ENCODE measurements at regions not wholly inside any gene's neighbourhood (a gene's known extent, or its start where the extent isn't known, plus 50 kb on each side); places are given as distances from the start of the nearest gene placed in this dataset.

DNA sequence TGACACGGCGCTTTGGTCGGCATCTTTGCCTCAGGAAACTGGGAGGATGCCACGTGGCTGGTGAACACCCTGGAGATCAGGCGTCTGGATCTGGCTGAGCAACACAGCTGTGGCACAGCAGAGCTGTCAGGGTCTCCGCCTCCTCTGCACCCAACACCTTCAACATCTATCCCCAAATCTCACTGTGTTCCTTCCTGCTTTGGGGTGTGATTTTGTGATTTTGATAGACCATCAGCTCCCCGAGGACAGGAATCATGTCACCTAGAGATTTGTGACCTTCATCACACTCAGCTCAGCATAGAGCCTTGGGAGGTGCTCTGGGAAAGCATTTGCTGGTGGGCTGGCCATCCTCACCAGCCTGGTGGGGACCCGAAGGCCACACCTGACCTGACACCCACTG, 203.7 kb upstream of the FOXQ1 start:
- Histone ChIP-seq H3K4me1 (ENCODE audit: insufficient read depth, low read length) (no peaks in the 10 kb centered on the region), H3K27me3 (ENCODE audit: insufficient read depth, low read length) (peaks cover 6% of the 10 kb centered on the region), H2AFZ (ENCODE audit: low read length) (no peak overlapping the region), H4K20me1 (ENCODE audit: insufficient read depth, low read length) (no peaks in the 10 kb centered on the region), H3K9me3 (ENCODE audit: low read depth, low read length) (no peaks in the 10 kb centered on the region), H3K27ac (ENCODE audit: low read depth, low read length) (no peak overlapping the region), H3K4me2 (ENCODE audit: insufficient read depth, low read length) (no peak overlapping the region), H3K36me3 (ENCODE audit: insufficient read depth, low read length) (no peaks in the 10 kb centered on the region), H3K4me3 (ENCODE audit: insufficient read depth, low read length) (no peak overlapping the region), H3K79me2 (ENCODE audit: insufficient read depth, low read length) (no peaks in the 10 kb centered on the region)
- no peak for DNase-seq (ENCODE audit: insufficient read length, low spot score, missing footprints)
- TF ChIP-seq, protein P1, sequence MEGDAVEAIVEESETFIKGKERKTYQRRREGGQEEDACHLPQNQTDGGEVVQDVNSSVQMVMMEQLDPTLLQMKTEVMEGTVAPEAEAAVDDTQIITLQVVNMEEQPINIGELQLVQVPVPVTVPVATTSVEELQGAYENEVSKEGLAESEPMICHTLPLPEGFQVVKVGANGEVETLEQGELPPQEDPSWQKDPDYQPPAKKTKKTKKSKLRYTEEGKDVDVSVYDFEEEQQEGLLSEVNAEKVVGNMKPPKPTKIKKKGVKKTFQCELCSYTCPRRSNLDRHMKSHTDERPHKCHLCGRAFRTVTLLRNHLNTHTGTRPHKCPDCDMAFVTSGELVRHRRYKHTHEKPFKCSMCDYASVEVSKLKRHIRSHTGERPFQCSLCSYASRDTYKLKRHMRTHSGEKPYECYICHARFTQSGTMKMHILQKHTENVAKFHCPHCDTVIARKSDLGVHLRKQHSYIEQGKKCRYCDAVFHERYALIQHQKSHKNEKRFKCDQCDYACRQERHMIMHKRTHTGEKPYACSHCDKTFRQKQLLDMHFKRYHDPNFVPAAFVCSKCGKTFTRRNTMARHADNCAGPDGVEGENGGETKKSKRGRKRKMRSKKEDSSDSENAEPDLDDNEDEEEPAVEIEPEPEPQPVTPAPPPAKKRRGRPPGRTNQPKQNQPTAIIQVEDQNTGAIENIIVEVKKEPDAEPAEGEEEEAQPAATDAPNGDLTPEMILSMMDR (IDR thresholded peaks at IDR 0.05; ENCODE audit: extremely low read depth, low read depth, low read length): no peak

GRCh38 chr6:1107578-1107977, 204.3 kb upstream of the FOXQ1 start:
- TF ChIP-seq, protein P1 (IDR thresholded peaks at IDR 0.05; ENCODE audit: extremely low read depth, low read depth, low read length): no peak
- Histone ChIP-seq H3K4me2 (ENCODE audit: insufficient read depth, low read length) (no peak overlapping the region), H3K9me3 (ENCODE audit: low read depth, low read length) (no peaks in the 10 kb centered on the region), H3K79me2 (ENCODE audit: insufficient read depth, low read length) (no peaks in the 10 kb centered on the region), H3K36me3 (ENCODE audit: insufficient read depth, low read length) (no peaks in the 10 kb centered on the region), H4K20me1 (ENCODE audit: insufficient read depth, low read length) (no peaks in the 10 kb centered on the region), H2AFZ (ENCODE audit: low read length) (no peak overlapping the region), H3K27ac (ENCODE audit: low read depth, low read length) (no peak overlapping the region), H3K4me1 (ENCODE audit: insufficient read depth, low read length) (no peaks in the 10 kb centered on the region), H3K27me3 (ENCODE audit: insufficient read depth, low read length) (peaks cover 6% of the 10 kb centered on the region), H3K4me3 (ENCODE audit: insufficient read depth, low read length) (no peak overlapping the region)
- DNase-seq (ENCODE audit: insufficient read length, low spot score, missing footprints): no peak

GRCh38 chr6:1105833-1106400, 206.0 kb upstream of the FOXQ1 start:
- Histone ChIP-seq H3K4me3 (ENCODE audit: insufficient read depth, low read length) (no peak overlapping the region), H3K27ac (ENCODE audit: low read depth, low read length) (no peak overlapping the region)

DNA sequence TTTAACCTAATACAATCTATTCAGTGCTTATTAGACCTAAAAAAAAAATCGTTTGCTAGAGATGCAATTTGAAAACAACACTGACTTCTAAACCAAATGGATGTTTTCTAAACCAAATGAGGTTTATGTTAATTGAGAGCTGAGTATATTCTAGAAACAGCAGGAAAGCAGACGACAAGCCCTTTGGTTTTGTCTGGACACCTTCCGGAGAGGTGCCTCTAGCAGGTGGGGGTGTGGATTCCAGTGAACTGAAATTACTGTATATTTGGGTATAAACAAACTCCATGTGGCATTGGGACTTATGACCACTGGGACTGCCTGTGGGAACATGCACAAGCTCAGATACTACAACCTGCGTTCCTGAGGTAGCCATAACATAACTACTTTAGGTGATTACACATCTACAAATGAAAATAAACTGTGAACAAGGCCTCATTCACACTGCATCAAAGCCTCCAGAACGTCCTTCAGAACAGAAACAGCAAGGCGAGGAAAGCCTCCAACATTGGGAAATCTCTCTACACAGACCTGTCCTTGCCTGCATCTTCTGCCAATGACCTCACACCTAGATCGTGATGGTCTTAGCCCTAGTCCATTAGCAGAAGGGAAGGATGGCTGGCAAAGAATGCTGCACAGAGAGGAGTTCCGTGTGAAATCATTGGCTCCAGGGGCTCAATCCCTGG, 206.8 kb upstream of the FOXQ1 start:
- no peak overlapping the region for H3K4me3 ChIP-seq (ENCODE audit: insufficient read depth, low read length)
- no peaks in the 10 kb centered on the region for H4K20me1 ChIP-seq (ENCODE audit: insufficient read depth, low read length)
- DNase-seq (ENCODE audit: insufficient read length, low spot score, missing footprints): no peak
- no peak overlapping the region for H2AFZ ChIP-seq (ENCODE audit: low read length)
- H3K9me3 ChIP-seq (ENCODE audit: low read depth, low read length): no peaks in the 10 kb centered on the region
- H3K27ac ChIP-seq (ENCODE audit: low read depth, low read length): no peak overlapping the region
- H3K36me3 ChIP-seq (ENCODE audit: insufficient read depth, low read length): no peaks in the 10 kb centered on the region
- H3K4me2 ChIP-seq (ENCODE audit: insufficient read depth, low read length): no peak overlapping the region
- TF ChIP-seq, protein P1 (IDR thresholded peaks at IDR 0.05; ENCODE audit: extremely low read depth, low read depth, low read length): no peak
- peaks cover 6% of the 10 kb centered on the region for H3K27me3 ChIP-seq (ENCODE audit: insufficient read depth, low read length)
- no peaks in the 10 kb centered on the region for H3K4me1 ChIP-seq (ENCODE audit: insufficient read depth, low read length)
- no peaks in the 10 kb centered on the region for H3K79me2 ChIP-seq (ENCODE audit: insufficient read depth, low read length)

More at GRCh38 chr6:1105833-1106400, 206.0 kb upstream of the FOXQ1 start:
- Histone ChIP-seq H3K79me2 (ENCODE audit: insufficient read depth, low read length) (no peaks in the 10 kb centered on the region), H2AFZ (ENCODE audit: low read length) (no peak overlapping the region), H3K36me3 (ENCODE audit: insufficient read depth, low read length) (no peaks in the 10 kb centered on the region), H3K9me3 (ENCODE audit: low read depth, low read length) (no peaks in the 10 kb centered on the region), H4K20me1 (ENCODE audit: insufficient read depth, low read length) (no peaks in the 10 kb centered on the region), H3K4me1 (ENCODE audit: insufficient read depth, low read length) (no peaks in the 10 kb centered on the region), H3K27me3 (ENCODE audit: insufficient read depth, low read length) (peaks cover 6% of the 10 kb centered on the region), H3K4me2 (ENCODE audit: insufficient read depth, low read length) (no peak overlapping the region)
- DNase-seq (ENCODE audit: insufficient read length, low spot score, missing footprints): no peak
- TF ChIP-seq, protein P1 (IDR thresholded peaks at IDR 0.05; ENCODE audit: extremely low read depth, low read depth, low read length): no peak

Measured in osteoblast (primary cell).